ENCODE measurements at regions not wholly inside any gene's neighbourhood (a gene's known extent, or its start where the extent isn't known, plus 50 kb on each side); places are given as distances from the start of the nearest gene placed in this dataset.

GRCh38 chr2:142629193-142629592 lies 248.3 kb upstream of the KYNU start:
- Histone ChIP-seq H4K20me1 (ENCODE audit: control insufficient read depth, insufficient read depth, insufficient read length) (no peaks in the 10 kb centered on the region), H3K79me1 (ENCODE audit: insufficient read depth, low read depth, low read length, poor library complexity, severe bottlenecking) (no peaks in the 10 kb centered on the region), H2BK120ac (ENCODE audit: low read depth, low read length, poor library complexity, severe bottlenecking) (no peak overlapping the region), H3K4me1 (ENCODE audit: insufficient read depth, low read length) (no peaks in the 10 kb centered on the region), H3K9me3 (ENCODE audit: control insufficient read depth, low read depth, low read length) (no peaks in the 10 kb centered on the region), H3K23ac (ENCODE audit: insufficient read length, low read depth, low read length) (no peak overlapping the region), H3K79me2 (ENCODE audit: insufficient read depth, low read length) (no peaks in the 10 kb centered on the region), H2AK5ac (ENCODE audit: insufficient read length, low read length) (no peak overlapping the region), H3K56ac (ENCODE audit: insufficient read length, low read depth, low read length) (no peak overlapping the region), H2BK15ac (ENCODE audit: low read depth, low read length) (no peak overlapping the region), H4K91ac (ENCODE audit: insufficient read length, low read depth, low read length) (no peak overlapping the region), H3K27me3 (ENCODE audit: insufficient read depth, low read length) (no peaks in the 10 kb centered on the region), H3K27ac (ENCODE audit: insufficient read length, low read depth, low read length) (no peak overlapping the region), H2BK20ac (ENCODE audit: low read depth, low read length, poor library complexity, severe bottlenecking) (no peak overlapping the region), H3K18ac (ENCODE audit: insufficient read length, low read depth, low read length) (no peak overlapping the region), H4K8ac (replicated peaks; ENCODE audit: insufficient read length, low read depth, low read length) (no peak overlapping the region), H3K9ac (ENCODE audit: extremely low read depth, insufficient read length, low read length) (no peak overlapping the region), H3T11ph (ENCODE audit: low read length) (no peak overlapping the region), H3K4ac (ENCODE audit: low read depth, low read length) (no peak overlapping the region), H2BK12ac (ENCODE audit: insufficient read length, low read depth, low read length) (no peak overlapping the region), H2BK5ac (ENCODE audit: insufficient read length, low read length) (no peak overlapping the region), H2AFZ (ENCODE audit: low read length) (no peak overlapping the region), H3K14ac (ENCODE audit: insufficient read depth, low read length) (no peak overlapping the region), H3K23me2 (ENCODE audit: insufficient read length, low read depth, low read length, poor library complexity, severe bottlenecking) (no peaks in the 10 kb centered on the region), H3K4me2 (ENCODE audit: insufficient read depth, insufficient read length, low read length) (no peak overlapping the region), H4K5ac (ENCODE audit: insufficient read length, low read depth, low read length) (no peak overlapping the region)
- no peaks in the 10 kb centered on the region for H3K27me3 Mint-ChIP-seq (ENCODE audit: low read depth)
- H3K36me3 Mint-ChIP-seq (ENCODE audit: insufficient read depth in 1 of 3, low read depth in 3 of 3), result peaks cover 0 to 11% (median 2%) of the 10 kb centered on the region in 3 experiments; a peak in 2 of 7 replicates
- WGBS (ENCODE audit: extremely low coverage, insufficient read length, low lambda C conversion rate), result no CpG with 5 or more reads among the region's 1 CpG
- H3K4me1 Mint-ChIP-seq, result peaks cover 0 to 3% of the 10 kb centered on the region in 2 experiments; a peak in 1 of 4 replicates
- H3K27ac Mint-ChIP-seq, result no peak overlapping the region
- H3K9me3 Mint-ChIP-seq, result peaks cover 5 to 8% of the 10 kb centered on the region in 2 experiments; a peak in 4 of 5 replicates
- TF ChIP-seq, protein P1, sequence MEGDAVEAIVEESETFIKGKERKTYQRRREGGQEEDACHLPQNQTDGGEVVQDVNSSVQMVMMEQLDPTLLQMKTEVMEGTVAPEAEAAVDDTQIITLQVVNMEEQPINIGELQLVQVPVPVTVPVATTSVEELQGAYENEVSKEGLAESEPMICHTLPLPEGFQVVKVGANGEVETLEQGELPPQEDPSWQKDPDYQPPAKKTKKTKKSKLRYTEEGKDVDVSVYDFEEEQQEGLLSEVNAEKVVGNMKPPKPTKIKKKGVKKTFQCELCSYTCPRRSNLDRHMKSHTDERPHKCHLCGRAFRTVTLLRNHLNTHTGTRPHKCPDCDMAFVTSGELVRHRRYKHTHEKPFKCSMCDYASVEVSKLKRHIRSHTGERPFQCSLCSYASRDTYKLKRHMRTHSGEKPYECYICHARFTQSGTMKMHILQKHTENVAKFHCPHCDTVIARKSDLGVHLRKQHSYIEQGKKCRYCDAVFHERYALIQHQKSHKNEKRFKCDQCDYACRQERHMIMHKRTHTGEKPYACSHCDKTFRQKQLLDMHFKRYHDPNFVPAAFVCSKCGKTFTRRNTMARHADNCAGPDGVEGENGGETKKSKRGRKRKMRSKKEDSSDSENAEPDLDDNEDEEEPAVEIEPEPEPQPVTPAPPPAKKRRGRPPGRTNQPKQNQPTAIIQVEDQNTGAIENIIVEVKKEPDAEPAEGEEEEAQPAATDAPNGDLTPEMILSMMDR (conservative IDR thresholded peaks at IDR 0.05), result no peak
- DNase-seq, result no peak
- no peak overlapping the region for H3K4me3 Mint-ChIP-seq

Data from H9 (cell line).